Endothelial cell (in vitro differentiated cells): ENCODE measurements at regions not wholly inside any gene's neighbourhood (a gene's known extent, or its start where the extent isn't known, plus 50 kb on each side); places are given as distances from the start of the nearest gene placed in this dataset.
"Not testable (repeated sequence)": the region's sequence is repeated elsewhere in the genome, so short reads cannot be mapped to it uniquely, and the experiment has no call there.

Experiments
- DNase-seq: peaks from one replicate; pipeline ENCODE4 v3.0.0; 2021; ENCODE audit warnings: low spot score
- H3K27ac Mint-ChIP-seq: one replicate; pipeline ENCODE4 v1.8.0; 2021; ENCODE audit warnings: mixed read lengths, inconsistent platforms; ENCODE audit not compliant: unreplicated experiment
- H3K27me3 Mint-ChIP-seq: one replicate; pipeline ENCODE4 v1.8.0; 2021; ENCODE audit warnings: mild to moderate bottlenecking, moderate library complexity, mixed read lengths, inconsistent platforms; ENCODE audit not compliant: unreplicated experiment
- H3K36me3 Mint-ChIP-seq: one replicate; pipeline ENCODE4 v1.8.0; 2021; ENCODE audit warnings: mild to moderate bottlenecking, low read depth, mixed read lengths, inconsistent platforms; ENCODE audit not compliant: unreplicated experiment
- H3K4me1 Mint-ChIP-seq: one replicate; pipeline ENCODE4 v1.8.0; 2021; ENCODE audit warnings: mild to moderate bottlenecking, mixed read lengths, inconsistent platforms; ENCODE audit not compliant: unreplicated experiment
- H3K4me3 Mint-ChIP-seq: one replicate; pipeline ENCODE4 v1.8.0; 2021; ENCODE audit warnings: mild to moderate bottlenecking, mixed read lengths, inconsistent platforms; ENCODE audit not compliant: unreplicated experiment
- H3K9me3 Mint-ChIP-seq: one replicate; pipeline ENCODE4 v1.8.0; 2021; ENCODE audit warnings: mixed read lengths, inconsistent platforms; ENCODE audit not compliant: unreplicated experiment
- TF ChIP-seq, protein P1 (sequence below): fragments of 200-600 bp; sonication (generic); IDR thresholded peaks from one replicate; pipeline ENCODE4 v1.5.0; 2021; ENCODE audit warnings: antibody characterized with exemption; ENCODE audit not compliant: unreplicated experiment

- Mint-ChIP-seq H3K4me1 (peaks cover 2% of the 10 kb centered on the region), H3K36me3 (no peaks in the 10 kb centered on the region), H3K27me3 (no peaks in the 10 kb centered on the region), H3K9me3 (no peaks in the 10 kb centered on the region), H3K4me3 (no peak overlapping the region), H3K27ac (no peak overlapping the region)
- no peak for DNase-seq
- TF ChIP-seq, protein P1, sequence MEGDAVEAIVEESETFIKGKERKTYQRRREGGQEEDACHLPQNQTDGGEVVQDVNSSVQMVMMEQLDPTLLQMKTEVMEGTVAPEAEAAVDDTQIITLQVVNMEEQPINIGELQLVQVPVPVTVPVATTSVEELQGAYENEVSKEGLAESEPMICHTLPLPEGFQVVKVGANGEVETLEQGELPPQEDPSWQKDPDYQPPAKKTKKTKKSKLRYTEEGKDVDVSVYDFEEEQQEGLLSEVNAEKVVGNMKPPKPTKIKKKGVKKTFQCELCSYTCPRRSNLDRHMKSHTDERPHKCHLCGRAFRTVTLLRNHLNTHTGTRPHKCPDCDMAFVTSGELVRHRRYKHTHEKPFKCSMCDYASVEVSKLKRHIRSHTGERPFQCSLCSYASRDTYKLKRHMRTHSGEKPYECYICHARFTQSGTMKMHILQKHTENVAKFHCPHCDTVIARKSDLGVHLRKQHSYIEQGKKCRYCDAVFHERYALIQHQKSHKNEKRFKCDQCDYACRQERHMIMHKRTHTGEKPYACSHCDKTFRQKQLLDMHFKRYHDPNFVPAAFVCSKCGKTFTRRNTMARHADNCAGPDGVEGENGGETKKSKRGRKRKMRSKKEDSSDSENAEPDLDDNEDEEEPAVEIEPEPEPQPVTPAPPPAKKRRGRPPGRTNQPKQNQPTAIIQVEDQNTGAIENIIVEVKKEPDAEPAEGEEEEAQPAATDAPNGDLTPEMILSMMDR = no peak
These were observed 92.9 kb upstream of the SIX2 start for GRCh38 chr2:45102141-45102540.

- no peak for DNase-seq
- TF ChIP-seq, protein P1 = no peak
- H3K9me3 Mint-ChIP-seq = no peaks in the 10 kb centered on the region
- H3K4me1 Mint-ChIP-seq = no peaks in the 10 kb centered on the region
- no peak overlapping the region for H3K27ac Mint-ChIP-seq
- no peaks in the 10 kb centered on the region for H3K27me3 Mint-ChIP-seq
- H3K4me3 Mint-ChIP-seq = no peak overlapping the region
- H3K36me3 Mint-ChIP-seq = no peaks in the 10 kb centered on the region
These were observed 87.7 kb upstream of the SIX2 start for GRCh38 chr2:45096996-45097395.

- not testable (repeated sequence) for H3K9me3 Mint-ChIP-seq, H3K36me3 Mint-ChIP-seq, H3K4me3 Mint-ChIP-seq, H3K4me1 Mint-ChIP-seq, DNase-seq, H3K27me3 Mint-ChIP-seq, H3K27ac Mint-ChIP-seq
These were observed 86.8 kb upstream of the SIX2 start for GRCh38 chr2:45096038-45096437.

GRCh38 chr2:45093663-45094062 lies 84.4 kb upstream of the SIX2 start:
- no peaks in the 10 kb centered on the region for H3K9me3 Mint-ChIP-seq
- TF ChIP-seq, protein P1 = no peak
- no peaks in the 10 kb centered on the region for H3K27me3 Mint-ChIP-seq
- no peaks in the 10 kb centered on the region for H3K36me3 Mint-ChIP-seq
- no peak overlapping the region for H3K27ac Mint-ChIP-seq
- no peaks in the 10 kb centered on the region for H3K4me1 Mint-ChIP-seq
- no peak for DNase-seq
- no peak overlapping the region for H3K4me3 Mint-ChIP-seq

DNA sequence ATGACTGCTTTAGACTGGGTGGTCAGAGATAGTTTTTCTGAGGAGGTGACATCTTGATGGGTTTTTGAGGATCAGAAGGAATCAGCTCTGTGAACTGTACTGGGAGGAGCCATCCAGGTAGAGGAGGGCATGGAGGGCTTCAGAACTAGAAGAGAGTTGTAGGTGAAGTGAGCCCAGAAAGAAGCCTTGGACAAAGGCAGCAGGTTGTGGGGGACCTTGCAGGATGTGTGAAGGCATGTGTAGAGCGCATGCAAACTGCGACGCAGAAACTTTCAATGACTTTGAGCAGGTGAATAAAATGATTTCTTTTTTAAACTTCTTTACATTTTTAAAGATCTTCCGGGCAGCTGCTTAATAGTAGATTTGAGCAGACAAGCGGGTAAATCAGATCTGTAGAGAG lies 83.9 kb upstream of the SIX2 start:
- Mint-ChIP-seq H3K4me3 (no peak overlapping the region), H3K27ac (no peak overlapping the region), H3K4me1 (no peaks in the 10 kb centered on the region), H3K36me3 (no peaks in the 10 kb centered on the region), H3K27me3 (no peaks in the 10 kb centered on the region), H3K9me3 (no peaks in the 10 kb centered on the region)
- TF ChIP-seq, protein P1 = no peak
- DNase-seq = no peak
